BLaER1 treated with 17β-estradiol and CSF1 and Interleukin-3, amounts not matched to agents 10 nM and 100 nM (cell line): ENCODE measurements at regions not wholly inside any gene's neighbourhood (a gene's known extent, or its start where the extent isn't known, plus 50 kb on each side); places are given as distances from the start of the nearest gene placed in this dataset.
A peak's percentile ranks its signal among the peaks of the same experiment; 100 is the strongest.

Experiments
- H3K27ac ChIP-seq, 11 experiments: shearing (Covaris generic); formaldehyde crosslinking; 2 replicates each; pipeline ENCODE4 v1.8.1; 2022
- H3K27me3 ChIP-seq, 11 experiments: shearing (Covaris generic); formaldehyde crosslinking; 2 replicates each; pipeline ENCODE4 v1.8.1; 2022
- H3K36me3 ChIP-seq, 11 experiments: shearing (Covaris generic); formaldehyde crosslinking; 2 replicates each; pipeline ENCODE4 v1.8.1; 2022
- H3K4me1 ChIP-seq, 10 experiments: shearing (Covaris generic); formaldehyde crosslinking; 2 replicates each; pipeline ENCODE4 v1.8.1; 2022
- H3K4me2 ChIP-seq, 11 experiments: shearing (Covaris generic); formaldehyde crosslinking; 2 replicates each; pipeline ENCODE4 v1.8.1; 2022
- H3K4me3 ChIP-seq, 10 experiments: shearing (Covaris generic); formaldehyde crosslinking; 2 replicates each; pipeline ENCODE4 v1.8.1; 2022
- H3K9ac ChIP-seq, 11 experiments: shearing (Covaris generic); formaldehyde crosslinking; 2 replicates each; pipeline ENCODE4 v1.8.1; 2022
- H3K9me3 ChIP-seq, 11 experiments: shearing (Covaris generic); formaldehyde crosslinking; replicated peaks in 1 of 11; 2 replicates each; pipeline ENCODE4 v1.8.1; 2022
- H4K20me1 ChIP-seq, 11 experiments: shearing (Covaris generic); formaldehyde crosslinking; 2 replicates each; pipeline ENCODE4 v1.8.1; 2022
- Cebpa-rat ChIP-seq, 11 experiments: shearing (Covaris generic); IDR thresholded peaks; 2 replicates each; pipeline ENCODE4 v1.8.1; 2022

DNA sequence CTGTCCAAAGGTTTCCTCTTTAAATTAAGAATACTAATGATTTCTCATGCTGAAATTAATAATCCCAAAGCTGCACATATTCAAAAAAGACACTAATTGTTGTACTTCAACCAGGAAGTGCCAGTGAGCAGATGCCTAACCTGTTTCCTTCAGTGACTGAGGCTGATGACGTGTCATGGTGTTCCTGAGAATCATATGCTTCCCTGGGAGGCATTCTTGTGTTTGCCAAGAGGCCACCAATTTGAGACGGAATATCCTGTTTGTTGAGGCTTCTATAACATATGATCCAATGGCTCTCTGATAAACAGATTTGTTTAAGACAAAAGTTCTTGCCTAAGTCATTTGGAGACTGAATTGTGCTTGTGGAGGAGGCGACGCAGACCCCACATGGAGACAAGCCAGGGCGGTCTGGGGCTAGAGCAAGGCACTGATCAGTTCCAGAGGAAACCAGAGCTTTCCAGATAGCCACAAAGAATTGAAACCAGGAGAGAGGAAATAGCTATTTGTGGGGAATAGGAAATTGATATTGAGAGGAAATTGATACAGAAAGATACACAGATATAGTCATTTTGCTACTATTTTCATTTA is 66.4 kb upstream of the ZNF608 start:
- Histone ChIP-seq H3K27me3 (no peaks in the 10 kb centered on the region), H3K4me2 (no peak overlapping the region), H3K9me3 (peaks cover 0 to 4% (median 0%) of the 10 kb centered on the region in 11 experiments; a peak in 3 of 22 replicates), H3K27ac (no peak overlapping the region), H3K9ac (no peak overlapping the region), H3K4me3 (no peak overlapping the region), H3K36me3 (no peaks in the 10 kb centered on the region), H3K4me1 (no peaks in the 10 kb centered on the region), H4K20me1 (no peaks in the 10 kb centered on the region)
- no peak for TF ChIP-seq Cebpa-rat (IDR thresholded peaks at IDR 0.05)

DNA sequence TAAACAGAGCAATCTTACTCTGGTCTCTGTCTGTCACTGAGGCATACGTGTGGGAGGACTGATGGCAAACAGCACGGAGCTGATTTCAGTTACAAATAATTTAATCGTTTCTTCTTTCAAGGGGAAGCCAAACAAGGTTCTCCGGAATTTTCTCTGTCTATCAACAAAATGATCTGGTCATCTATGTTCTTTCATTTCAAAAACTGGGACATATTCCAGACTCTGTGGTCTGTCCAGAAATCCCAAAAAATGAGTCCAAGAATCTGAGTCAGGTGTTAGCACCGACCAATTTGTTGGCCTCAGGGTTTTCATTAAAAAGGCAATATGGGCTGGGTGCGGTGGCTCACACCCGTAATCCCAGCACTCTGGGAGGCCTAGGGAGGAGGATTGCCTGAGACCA is 69.9 kb upstream of the ZNF608 start:
- Histone ChIP-seq H3K4me3 (no peak overlapping the region), H3K4me1 (no peaks in the 10 kb centered on the region), H3K27ac (no peak overlapping the region), H3K27me3 (no peaks in the 10 kb centered on the region), H3K9me3 (peaks cover 0 to 15% (median 12%) of the 10 kb centered on the region in 11 experiments; a peak in 17 of 22 replicates), H4K20me1 (no peaks in the 10 kb centered on the region), H3K4me2 (no peak overlapping the region), H3K36me3 (no peaks in the 10 kb centered on the region), H3K9ac (no peak overlapping the region)
- TF ChIP-seq Cebpa-rat (IDR thresholded peaks at IDR 0.05) = no peak

DNA sequence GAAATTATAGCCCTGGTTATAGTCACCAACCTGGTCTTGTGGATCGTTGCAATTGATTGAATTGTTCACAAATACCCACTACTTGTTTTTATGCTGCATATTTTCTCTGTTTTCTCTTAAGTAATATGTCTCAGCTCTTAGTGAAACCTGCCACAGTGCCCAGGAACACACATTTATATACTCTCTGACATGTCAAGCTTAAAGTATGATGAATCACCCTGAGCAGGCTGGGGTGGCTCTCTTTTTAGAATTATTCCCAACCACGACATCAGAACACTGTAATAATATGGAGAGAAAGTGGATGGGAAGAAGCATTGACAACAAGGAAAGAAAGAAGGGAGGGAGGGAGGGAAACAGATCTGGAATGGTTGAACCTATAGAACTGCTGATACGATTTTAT is 72.8 kb upstream of the ZNF608 start:
- no peaks in the 10 kb centered on the region for H4K20me1 ChIP-seq
- no peak for TF ChIP-seq Cebpa-rat (IDR thresholded peaks at IDR 0.05)
- no peaks in the 10 kb centered on the region for H3K27me3 ChIP-seq
- peaks cover 0 to 15% (median 12%) of the 10 kb centered on the region in 11 experiments; a peak in 17 of 22 replicates for H3K9me3 ChIP-seq
- H3K4me2 ChIP-seq = no peak overlapping the region
- no peak overlapping the region for H3K27ac ChIP-seq
- no peaks in the 10 kb centered on the region for H3K4me1 ChIP-seq
- no peak overlapping the region for H3K9ac ChIP-seq
- H3K4me3 ChIP-seq = no peak overlapping the region
- H3K36me3 ChIP-seq = no peaks in the 10 kb centered on the region

DNA sequence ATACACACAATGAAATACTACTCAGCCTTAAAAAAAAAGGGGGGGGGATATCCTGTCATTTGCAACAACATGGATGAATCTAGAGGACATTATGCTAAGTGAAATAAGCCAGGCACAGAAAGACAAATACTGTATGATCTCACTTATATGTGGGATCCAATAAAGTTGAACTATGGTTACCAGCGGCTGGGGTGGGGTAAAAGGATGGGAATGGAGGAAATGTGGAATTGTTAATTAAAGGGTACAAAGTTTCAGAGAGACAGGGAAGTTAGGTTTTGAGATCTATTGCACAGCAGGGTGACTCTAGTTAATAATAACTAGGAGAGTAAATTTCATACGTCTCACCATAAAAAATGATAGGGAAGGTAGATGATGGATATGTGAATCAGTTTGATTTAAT is 76.2 kb upstream of the ZNF608 start:
- Histone ChIP-seq H3K4me2 (no peak overlapping the region), H3K27ac (no peak overlapping the region), H3K9me3 (peaks cover 0 to 22% (median 12%) of the 10 kb centered on the region in 11 experiments; a peak in 17 of 22 replicates), H3K36me3 (no peaks in the 10 kb centered on the region), H4K20me1 (no peaks in the 10 kb centered on the region), H3K4me3 (no peak overlapping the region), H3K4me1 (no peaks in the 10 kb centered on the region), H3K9ac (no peak overlapping the region), H3K27me3 (no peaks in the 10 kb centered on the region)
- no peak for TF ChIP-seq Cebpa-rat (IDR thresholded peaks at IDR 0.05)

GRCh38 chr5:124823380-124823779 is 76.9 kb upstream of the ZNF608 start:
- H3K9me3 ChIP-seq = peaks cover 0 to 22% (median 12%) of the 10 kb centered on the region in 11 experiments; a peak in 17 of 22 replicates
- no peak overlapping the region for H3K27ac ChIP-seq
- no peak overlapping the region for H3K9ac ChIP-seq
- H3K4me1 ChIP-seq = peaks cover 0 to 4% (median under 1%) of the 10 kb centered on the region in 10 experiments; a peak in 6 of 20 replicates
- H3K4me3 ChIP-seq = no peak overlapping the region
- no peaks in the 10 kb centered on the region for H3K27me3 ChIP-seq
- H3K36me3 ChIP-seq = no peaks in the 10 kb centered on the region
- no peak for TF ChIP-seq Cebpa-rat (IDR thresholded peaks at IDR 0.05)
- H3K4me2 ChIP-seq = no peak overlapping the region
- no peaks in the 10 kb centered on the region for H4K20me1 ChIP-seq

GRCh38 chr5:124824637-124825158 is 78.3 kb upstream of the ZNF608 start:
- H3K4me2 ChIP-seq = no peak overlapping the region
- no peak overlapping the region for H3K4me3 ChIP-seq

GRCh38 chr5:124825250-124825982 is 79.0 kb upstream of the ZNF608 start:
- no peak overlapping the region for H3K27ac ChIP-seq
- no peaks in the 10 kb centered on the region for H3K27me3 ChIP-seq
- no peaks in the 10 kb centered on the region for H4K20me1 ChIP-seq
- H3K9ac ChIP-seq = no peak overlapping the region
- H3K9me3 ChIP-seq = peaks cover 0 to 17% (median 5%) of the 10 kb centered on the region in 11 experiments; a peak in 13 of 22 replicates
- peaks cover 0 to 11% (median 2%) of the 10 kb centered on the region in 10 experiments; a peak in 7 of 20 replicates for H3K4me1 ChIP-seq
- H3K4me2 ChIP-seq = no peak overlapping the region
- H3K4me3 ChIP-seq = no peak overlapping the region
- TF ChIP-seq Cebpa-rat (IDR thresholded peaks at IDR 0.05) = no peak
- H3K36me3 ChIP-seq = no peaks in the 10 kb centered on the region

More at GRCh38 chr5:124824637-124825158, 78.3 kb upstream of the ZNF608 start:
- Histone ChIP-seq H3K36me3 (no peaks in the 10 kb centered on the region), H4K20me1 (no peaks in the 10 kb centered on the region), H3K9me3 (peaks cover 0 to 20% (median 10%) of the 10 kb centered on the region in 11 experiments; a peak in 17 of 22 replicates), H3K9ac (no peak overlapping the region), H3K4me1 (peaks cover 0 to 11% (median 2%) of the 10 kb centered on the region in 10 experiments; a peak in 7 of 20 replicates), H3K27me3 (no peaks in the 10 kb centered on the region), H3K27ac (no peak overlapping the region)
- TF ChIP-seq Cebpa-rat (IDR thresholded peaks at IDR 0.05) = no peak

- Histone ChIP-seq H3K9ac (no peak overlapping the region), H3K36me3 (no peaks in the 10 kb centered on the region), H3K27me3 (no peaks in the 10 kb centered on the region), H3K4me2 (no peak overlapping the region), H3K4me3 (no peak overlapping the region), H3K9me3 (peaks cover 0 to 18% (median 3%) of the 10 kb centered on the region in 11 experiments; a peak in 9 of 22 replicates), H3K27ac (no peak overlapping the region), H4K20me1 (no peaks in the 10 kb centered on the region), H3K4me1 (peaks cover 0 to 11% (median 2%) of the 10 kb centered on the region in 10 experiments; a peak in 7 of 20 replicates)
- TF ChIP-seq Cebpa-rat (IDR thresholded peaks at IDR 0.05) = no peak
Observed at GRCh38 chr5:124825983-124826337, 79.5 kb upstream of the ZNF608 start.

DNA sequence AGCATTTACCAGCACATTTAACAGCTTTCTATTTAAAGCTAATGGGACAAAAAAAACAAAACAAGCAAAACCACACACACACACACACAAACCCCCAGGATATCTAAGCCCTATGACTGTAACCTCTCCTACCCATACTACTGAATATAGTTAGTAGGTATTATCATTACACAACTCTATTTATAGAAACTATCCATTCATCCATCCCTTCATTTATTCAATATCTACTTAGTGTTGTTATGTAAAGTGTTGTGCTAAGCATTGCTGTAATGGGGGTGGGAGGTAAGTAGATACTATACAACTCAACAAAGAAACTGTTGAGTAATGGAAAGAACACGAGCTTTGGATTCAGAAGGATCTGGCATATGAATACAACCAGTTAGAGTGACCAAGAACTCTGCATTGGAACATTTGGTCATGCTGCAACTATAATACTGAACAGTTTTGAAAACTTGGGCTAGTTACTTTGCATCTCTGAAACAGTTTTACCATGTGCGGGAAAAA is 82.3 kb upstream of the ZNF608 start:
- H3K4me1 ChIP-seq = peaks cover 8 to 29% (median 23%) of the 10 kb centered on the region in 10 experiments
- no peak overlapping the region for H3K27ac ChIP-seq
- no peak overlapping the region for H3K9ac ChIP-seq
- no peak overlapping the region for H3K4me3 ChIP-seq
- no peak for TF ChIP-seq Cebpa-rat (IDR thresholded peaks at IDR 0.05)
- H3K9me3 ChIP-seq = peaks cover 24 to 37% (median 31%) of the 10 kb centered on the region in 11 experiments
- no peaks in the 10 kb centered on the region for H3K36me3 ChIP-seq
- peak overlapping the region in 4 of 11 experiments; percentile 5 to 49 (median 30); a peak in 3 of 22 replicates for H3K4me2 ChIP-seq
- no peaks in the 10 kb centered on the region for H3K27me3 ChIP-seq
- H4K20me1 ChIP-seq = no peaks in the 10 kb centered on the region
